Left lobe of liver (tissue), 2 donors: ENCODE measurements at regions not wholly inside any gene's neighbourhood (a gene's known extent, or its start where the extent isn't known, plus 50 kb on each side); places are given as distances from the start of the nearest gene placed in this dataset.
"Not testable (repeated sequence)": the region's sequence is repeated elsewhere in the genome, so short reads cannot be mapped to it uniquely, and the experiment has no call there.

ENCODE experiments used
- ATAC-seq: fragments of 200-7000 bp; cut with Tn5 transposase; one replicate; pipeline ENCODE4 v1.9.1; 2020; ENCODE audit warnings: mild to moderate bottlenecking, moderate library complexity
- DNase-seq: peaks from one replicate; pipeline ENCODE4 v3.0.0-alpha.2; 2020; ENCODE audit warnings: low spot score
- donor health status: DM: no; HTN: no; CAD: no; lungs with moderate emphysema.
- donor health status: DM: no; HTN: yes; CAD: no.

DNA sequence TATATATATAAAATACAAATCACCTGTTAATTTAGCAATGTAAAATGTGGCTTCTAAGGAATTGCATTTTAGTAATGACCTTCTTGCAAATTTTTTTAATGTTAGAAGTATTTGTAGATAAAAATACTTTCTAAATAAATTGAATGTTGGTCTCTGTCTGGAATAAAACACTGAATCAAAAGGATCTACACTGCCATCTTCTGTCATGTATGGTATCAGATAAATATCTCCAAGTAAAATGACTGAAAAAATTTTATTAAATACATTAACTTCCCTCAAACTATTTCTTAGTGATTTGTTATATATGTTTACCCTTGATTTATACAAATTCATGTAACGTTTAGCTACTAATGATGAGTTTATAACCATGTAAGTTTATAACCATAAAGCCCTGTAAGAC lies 2029.3 kb downstream of the MRPL39 start:
- ATAC-seq, result no peak

DNA sequence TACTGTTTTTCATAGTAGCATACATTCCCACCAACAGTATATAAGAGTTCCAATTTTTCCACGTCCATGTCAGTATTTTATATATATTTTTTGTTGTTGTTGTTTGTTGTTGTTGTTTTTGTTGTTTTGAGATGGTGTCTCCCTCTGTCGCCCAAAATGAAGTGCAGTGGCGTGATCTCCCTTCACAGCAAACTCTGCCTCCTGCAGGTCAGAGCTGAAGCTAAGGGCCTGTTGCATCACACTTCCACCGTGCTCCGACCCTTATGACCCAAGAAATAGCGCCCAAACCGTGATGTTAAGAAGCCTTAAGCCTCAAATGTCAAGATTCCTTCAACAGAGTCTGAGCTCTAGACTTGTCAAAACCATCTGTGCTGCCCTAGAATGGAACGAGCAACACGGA lies 2032.3 kb downstream of the MRPL39 start:
- DNase-seq (no peak), ATAC-seq (no peak)

More for the DNA sequence above, 2029.3 kb downstream of the MRPL39 start:
- DNase-seq, result no peak

DNA sequence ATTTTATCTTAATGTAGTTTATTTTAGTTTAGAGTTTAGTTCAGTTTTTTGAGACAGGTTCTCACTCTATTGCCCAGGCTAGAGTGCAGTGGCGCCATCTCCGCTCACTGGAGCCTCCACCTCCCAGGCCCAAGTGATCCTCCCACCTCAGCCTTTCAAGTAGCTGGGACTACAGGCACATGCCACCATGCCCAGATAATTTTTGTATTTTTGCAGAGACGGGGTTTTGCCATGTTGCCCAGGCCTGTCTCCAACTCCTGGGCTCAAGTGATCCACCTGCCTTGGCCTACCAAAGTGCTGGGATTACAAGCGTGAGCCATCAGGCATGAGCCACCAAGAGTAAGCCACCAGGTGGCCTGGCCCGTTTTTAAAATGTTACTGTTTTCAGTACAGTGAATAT lies 2058.4 kb downstream of the MRPL39 start:
- not testable (repeated sequence) for DNase-seq, ATAC-seq

DNA sequence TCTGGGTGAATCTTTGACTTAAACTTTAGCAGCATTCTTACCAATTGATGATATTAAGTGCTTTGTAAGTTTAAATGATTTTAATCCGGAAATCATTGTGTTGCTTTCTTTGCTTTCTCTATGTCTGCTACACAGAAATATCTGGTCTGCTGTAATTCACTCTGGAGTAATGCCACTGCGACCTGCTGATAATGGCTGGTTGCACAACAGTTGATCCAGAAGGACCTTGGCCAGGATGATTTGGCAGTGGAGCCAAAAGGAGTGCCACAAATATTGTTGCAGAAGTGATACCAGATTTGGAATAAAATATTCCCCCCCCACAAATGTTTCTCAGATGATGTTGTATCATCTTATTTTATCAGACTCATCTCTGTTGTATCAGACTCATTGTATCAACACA lies 2063.9 kb downstream of the MRPL39 start:
- ATAC-seq (peak; percentile 98), DNase-seq (peak; percentile 73)

DNA sequence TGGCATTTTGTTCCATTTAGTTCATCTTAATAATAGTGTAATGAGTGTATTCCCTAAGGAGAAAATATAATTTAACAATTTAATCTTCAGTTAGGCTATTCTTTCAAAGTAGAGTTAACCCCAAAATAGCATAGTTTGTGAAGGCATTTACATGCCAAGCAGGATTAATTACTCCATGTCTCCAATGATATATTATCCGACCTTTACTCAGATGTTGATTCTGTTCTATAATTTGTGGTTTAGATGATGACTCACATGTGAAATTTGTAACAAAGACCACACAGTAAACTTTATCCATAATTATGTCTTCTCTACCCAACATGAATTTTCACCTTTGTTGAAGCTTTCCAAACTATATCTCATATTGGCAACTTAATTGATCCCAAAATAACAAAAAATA lies 2065.2 kb downstream of the MRPL39 start:
- ATAC-seq (no peak), DNase-seq (no peak)

DNA sequence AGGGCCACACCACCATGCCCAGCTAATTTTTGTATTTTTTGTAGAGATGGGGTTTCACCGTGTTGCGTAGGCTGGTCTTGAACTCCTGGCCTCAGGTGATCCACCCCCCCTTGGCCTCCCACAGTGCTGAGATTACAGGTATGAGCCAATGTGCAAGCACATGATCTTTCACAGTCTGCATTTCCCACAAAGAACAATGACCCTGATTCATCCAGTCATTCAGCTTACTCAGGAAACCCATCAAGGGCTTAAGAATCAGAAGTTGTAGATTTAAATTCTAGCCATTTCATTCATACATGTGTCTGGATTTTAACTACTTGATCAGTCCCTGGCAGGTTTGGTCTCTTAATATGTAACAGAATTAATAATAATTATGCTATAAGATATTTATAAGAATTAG lies 2065.7 kb downstream of the MRPL39 start:
- ATAC-seq (no peak), DNase-seq (no peak)

DNA sequence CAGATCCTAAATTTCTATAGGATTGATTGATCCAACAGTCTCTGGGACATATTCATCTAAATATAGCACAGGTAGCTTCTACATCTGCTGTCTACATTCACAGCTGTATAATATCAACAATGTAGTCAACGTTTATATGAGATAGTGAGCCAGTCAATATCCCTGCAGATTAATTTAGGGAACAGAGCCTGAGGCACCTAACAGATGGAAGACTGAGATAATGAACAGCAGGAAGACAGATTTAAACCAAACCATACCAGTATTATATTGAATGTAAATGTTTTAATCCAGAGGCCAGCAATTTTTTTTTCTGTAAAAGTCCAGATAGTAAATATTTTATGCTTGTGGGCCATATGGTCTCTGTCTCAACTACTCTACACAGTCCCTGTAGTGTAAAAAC lies 2072.4 kb downstream of the MRPL39 start:
- DNase-seq (no peak), ATAC-seq (no peak)

DNA sequence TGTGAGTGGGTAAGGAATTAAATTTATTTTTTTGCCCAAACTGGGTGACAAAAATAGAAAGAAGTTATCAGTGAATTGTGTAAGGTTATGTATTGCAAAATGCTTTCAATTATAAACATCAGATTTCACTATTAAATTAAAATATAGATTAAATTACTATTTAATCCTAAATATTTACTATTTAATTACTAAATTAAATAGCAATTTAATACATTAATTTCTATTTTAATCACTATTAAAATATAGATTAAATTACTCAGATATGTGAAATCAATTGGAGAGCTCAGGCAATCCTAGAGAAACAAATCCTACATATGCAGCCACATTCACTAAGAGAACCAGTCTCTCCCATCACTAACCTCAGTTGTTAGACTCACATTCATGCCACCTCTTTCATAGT lies 2075.8 kb downstream of the MRPL39 start:
- DNase-seq, result no peak

DNA sequence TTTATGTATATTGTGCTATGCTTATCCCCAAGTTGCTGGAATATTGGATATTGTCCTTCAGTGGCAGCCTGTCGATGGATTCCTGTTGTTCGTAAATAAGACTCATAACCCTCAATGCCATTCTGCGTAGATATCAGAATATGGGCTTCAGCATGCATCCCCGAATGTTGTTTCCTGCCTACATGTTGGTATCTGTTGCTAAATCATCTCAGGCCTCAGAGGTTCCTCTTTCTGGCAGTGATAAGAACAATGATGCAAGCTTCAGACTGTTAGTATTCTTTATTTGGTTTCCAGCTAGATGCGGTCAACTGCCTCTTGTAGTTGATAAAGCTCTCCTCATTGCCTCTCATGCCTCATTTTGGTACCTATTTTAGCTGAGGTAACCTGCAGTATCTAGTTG lies 2082.6 kb downstream of the MRPL39 start:
- no peak for DNase-seq
- no peak for ATAC-seq

More for the DNA sequence above, 2075.8 kb downstream of the MRPL39 start:
- ATAC-seq, result no peak

DNA sequence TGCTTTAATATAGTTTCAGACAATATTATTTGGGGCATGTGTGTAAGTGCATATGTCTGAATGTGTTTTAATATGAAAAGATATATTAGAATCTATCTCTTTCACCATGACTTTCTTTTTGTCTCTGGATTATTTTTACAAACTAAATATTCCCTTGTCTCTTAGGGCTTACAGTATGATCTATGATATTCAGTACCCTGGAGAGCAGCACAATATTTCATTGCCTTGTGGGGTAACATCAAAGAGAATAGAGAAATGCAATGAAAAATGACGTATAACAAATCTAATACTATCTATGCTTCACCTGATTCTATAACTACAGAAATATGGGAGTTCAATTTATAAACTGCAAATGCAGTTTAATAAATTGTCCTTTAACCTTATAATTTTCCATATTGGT lies 2084.5 kb downstream of the MRPL39 start:
- DNase-seq (no peak), ATAC-seq (no peak)

DNA sequence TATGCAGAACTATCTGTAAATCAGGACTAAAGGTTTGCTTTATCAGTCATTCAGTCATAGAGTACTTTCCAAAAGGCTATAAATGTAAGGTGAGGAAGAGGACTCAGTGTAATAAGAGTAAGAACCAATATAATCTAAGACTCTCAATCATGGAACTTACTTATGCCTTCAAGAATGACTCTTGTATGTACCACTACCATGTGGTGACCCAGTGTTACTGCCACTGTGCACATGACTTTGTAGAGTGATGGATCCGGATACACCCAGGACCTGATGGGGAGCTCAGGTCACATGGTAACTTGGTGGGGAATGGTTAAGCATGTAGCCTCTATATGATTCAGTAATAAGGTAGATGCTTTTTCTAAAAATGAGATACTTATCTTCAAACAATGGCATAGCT lies 2099.8 kb downstream of the MRPL39 start:
- DNase-seq (no peak), ATAC-seq (no peak)

DNA sequence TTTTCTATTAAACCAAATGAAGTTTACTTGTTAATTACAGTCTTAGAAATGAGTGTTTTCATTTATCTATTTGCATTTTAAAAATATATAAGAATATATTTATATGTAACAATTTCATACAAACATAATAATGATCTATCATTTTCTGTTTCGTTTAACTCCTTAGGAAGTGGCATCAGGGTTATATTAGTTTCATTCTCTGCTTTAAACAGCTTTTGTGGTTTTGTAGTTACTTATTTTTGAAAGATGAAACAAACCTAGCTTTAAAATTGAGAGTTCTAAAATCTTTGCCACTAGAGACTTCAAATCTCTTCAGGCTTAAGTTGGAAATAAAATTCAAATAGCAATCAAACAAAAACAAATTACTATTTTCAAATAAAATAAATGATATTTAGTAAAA lies 2110.6 kb downstream of the MRPL39 start:
- ATAC-seq (no peak), DNase-seq (no peak)

DNA sequence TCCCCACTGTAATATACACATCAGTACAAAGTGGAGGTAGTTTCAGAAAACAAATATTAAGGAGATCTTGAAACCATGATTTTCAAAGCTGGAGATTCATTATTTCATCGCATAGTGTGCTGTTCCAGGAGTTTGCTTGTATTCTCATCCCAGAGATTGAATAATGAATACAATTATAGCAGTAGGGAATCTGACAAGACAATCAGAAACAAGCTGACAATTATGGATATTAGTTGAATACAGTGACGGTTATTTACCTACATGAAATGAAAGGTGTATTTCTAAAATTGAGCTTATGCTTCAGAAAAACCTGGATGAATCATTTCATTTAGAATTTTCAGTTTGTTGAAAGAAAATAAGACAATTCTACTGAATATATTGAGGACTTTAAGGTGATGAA lies 2119.0 kb downstream of the MRPL39 start:
- ATAC-seq, result no peak

DNA sequence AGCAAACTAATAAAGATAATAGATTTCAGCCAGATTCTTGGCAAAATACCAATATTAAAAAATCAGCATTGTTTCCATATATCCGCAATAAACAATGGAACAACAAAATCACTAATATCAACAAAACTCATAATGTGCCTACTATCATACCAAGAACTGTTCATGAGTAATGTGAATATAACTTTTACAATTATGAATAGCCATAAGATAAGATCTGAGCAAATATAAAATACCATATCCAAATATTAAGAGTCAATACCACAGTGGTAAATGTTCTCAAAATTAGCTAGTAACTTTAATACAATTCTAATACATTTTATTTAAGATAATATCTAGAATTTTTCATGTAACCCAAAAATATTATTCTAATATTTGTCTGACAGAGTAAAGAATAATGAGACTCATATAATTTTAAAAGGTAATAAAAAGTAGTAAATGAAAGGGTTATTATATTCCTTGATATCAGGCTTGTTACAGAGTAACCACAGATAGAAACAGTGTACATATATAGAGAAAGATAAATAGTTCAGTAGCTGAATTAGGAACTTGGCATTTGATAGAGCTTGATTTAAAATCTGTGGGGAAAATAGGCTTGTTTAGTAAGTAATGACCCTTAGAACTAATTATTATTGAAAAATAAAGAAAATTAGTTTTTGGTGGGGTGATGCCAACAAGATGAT lies 2126.6 kb downstream of the MRPL39 start:
- ATAC-seq (no peak), DNase-seq (no peak)

More for the DNA sequence above, 2119.0 kb downstream of the MRPL39 start:
- DNase-seq, result no peak

DNA sequence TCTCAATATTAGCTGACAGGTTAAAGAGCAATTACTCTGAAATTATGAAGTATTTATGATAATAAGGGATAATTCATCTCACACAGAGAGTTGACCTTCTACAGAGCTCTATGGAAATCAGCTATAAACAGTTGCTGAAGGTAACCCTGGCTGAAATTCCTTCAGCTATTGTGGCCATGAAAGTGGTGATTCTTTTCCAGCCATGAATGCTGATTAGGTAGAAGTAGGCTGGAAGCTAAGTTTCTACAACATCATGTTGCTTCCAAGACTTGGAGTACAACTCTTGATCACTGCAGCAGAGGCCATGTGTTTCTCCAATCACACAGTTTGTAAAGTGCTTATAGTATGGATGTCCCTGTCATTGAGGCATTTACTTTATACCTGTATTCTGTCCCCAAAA lies 2128.9 kb downstream of the MRPL39 start:
- DNase-seq, result no peak
- ATAC-seq, result no peak

DNA sequence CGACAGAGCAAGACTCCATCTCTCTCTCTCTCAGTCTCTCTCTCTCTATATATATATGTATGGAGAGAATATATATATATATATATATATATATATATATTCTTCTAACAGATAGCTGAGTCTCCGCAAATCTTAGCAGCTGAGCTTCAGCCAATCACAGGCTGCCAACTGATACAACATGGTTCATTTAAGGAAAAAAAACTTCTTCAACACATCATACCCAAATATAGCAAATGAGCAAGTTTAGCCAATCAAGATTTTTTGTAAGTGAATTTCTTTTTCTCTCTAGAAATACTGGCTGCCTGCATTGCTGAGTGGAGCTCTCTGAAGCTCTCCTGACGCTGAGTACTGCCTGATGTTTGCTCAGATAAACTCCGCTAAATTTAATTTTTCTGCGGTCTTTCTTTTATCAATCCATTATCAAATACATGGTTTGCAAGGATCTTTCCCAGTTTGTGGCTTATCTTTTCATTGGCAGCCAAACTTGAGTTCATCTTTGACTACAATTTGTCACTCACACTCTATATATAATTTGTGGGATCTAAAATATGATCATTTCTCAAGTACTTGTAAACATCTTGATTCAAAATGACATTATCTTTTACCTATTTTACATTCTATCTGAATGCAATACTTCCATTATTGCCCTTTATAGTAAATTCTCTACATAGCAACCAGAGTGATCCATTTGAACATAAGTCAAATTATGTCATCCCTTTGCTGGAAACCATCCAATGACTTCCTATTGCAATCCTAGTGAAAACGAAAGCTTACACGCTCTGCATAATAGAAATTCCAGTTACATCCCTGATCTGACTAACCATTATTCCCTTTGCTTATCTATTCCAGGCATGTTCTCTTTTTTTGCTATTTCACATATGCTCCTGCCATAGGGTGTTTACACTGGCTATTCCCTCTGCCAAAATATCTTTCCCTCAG lies 2131.7 kb downstream of the MRPL39 start:
- DNase-seq (no peak), ATAC-seq (no peak)

DNA sequence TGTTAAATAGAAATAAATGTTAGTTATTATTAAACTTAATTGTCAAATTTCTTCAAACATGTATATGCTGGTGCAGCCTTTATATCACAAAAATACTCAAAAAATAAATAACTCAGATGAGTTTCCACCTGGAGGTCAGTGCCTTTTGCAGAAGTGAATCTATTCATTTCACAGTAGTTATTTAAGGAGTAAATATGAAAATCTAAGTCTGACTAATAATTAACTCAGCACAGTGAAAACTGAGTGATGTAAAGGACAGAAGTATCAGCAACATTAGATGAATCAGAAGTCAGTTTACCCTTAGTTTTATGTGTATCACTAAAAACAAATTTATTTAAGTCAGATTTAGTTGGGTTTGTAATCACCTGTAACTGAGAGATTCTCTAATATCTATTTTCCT lies 2135.4 kb downstream of the MRPL39 start:
- no peak for ATAC-seq

DNA sequence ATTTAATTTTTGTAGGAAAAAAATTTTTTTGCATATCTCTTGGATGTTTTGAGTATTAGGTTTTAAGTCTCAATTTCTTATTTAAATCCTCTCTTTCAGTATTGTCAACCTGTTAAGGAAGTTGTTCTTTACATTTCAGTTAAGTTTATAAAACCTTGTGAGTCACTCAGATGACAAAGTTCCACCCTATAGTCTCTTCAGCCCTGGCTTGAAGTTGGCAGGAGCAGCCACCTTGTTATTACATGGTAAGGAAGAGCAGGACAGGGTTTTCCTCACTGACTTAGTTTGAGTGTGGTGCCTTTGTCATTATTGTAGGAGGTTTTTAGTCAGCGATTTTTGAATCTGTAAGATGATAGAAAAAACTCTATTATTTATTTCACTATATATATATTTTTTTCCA lies 2143.9 kb downstream of the MRPL39 start:
- DNase-seq (no peak), ATAC-seq (no peak)

More for the DNA sequence above, 2135.4 kb downstream of the MRPL39 start:
- no peak for DNase-seq

DNA sequence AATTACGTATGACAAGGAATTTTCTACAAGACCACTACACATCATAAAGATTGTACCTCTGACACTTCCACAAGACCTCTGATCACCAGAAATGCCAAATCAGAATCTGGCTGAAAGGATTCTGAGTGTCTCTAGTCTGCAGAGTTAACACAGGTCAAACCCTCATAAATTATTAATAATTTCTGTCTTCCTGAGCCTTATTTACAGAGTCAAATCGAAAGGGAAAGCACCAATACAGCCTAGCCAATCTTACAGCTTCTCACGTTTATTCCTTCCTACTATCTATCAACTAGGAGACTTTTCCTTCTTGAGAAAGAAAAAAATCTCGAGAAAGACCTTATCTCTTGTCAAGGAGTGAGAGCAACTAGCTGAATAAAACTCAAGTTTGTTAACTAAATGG lies 2151.6 kb downstream of the MRPL39 start:
- no peak for DNase-seq
- no peak for ATAC-seq

DNA sequence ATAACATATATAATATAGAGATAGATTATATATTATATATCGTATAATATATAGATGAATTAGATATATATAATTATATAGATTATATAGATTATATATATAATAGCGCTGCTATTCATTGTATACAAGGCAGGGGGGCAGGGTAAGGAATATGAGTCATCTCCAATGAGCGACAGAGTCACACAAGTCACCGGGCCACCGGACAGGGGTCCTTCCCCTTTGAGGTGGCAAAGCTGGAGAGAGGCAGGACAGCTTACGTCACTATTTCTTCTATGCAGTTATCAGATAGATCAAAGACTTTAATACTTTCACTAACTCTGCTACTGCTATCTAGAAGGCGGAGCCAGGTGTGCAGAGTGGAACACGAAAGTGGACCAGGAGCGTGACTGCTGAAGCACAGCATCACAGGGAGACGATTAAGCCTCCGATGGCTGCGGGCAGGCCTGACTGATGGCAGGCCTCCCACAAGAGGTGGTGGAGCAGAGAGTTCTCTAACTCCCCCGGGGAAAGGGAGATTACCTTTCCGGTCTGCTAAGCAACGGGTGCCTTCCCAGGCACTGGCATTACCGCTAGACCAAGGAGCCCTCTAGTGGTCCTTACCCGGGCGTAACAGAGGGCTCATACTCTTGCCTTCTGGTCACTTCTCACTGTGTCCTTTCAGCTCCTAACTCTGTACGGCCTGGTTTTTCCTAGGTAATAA lies 2154.7 kb downstream of the MRPL39 start:
- ATAC-seq (peak; percentile 81), DNase-seq (no peak)

DNA sequence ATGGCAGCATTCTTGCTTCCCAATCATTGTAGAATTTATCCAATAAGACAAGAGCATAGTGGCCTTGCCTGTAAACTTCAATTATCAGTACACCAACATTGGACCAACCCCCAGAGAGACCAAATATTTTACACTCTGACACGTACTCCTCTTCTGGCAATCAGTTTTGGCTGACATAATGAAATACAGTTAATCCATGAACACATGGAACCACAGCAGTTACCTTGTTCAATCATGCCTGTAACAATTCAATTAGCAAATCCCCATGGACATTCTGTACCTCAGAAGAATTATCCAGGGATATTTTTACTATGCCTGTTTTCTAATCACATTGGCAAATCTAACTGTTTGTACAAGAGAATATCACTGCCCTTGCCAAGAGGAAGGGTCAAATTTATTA lies 2162.0 kb downstream of the MRPL39 start:
- DNase-seq (no peak), ATAC-seq (no peak)

DNA sequence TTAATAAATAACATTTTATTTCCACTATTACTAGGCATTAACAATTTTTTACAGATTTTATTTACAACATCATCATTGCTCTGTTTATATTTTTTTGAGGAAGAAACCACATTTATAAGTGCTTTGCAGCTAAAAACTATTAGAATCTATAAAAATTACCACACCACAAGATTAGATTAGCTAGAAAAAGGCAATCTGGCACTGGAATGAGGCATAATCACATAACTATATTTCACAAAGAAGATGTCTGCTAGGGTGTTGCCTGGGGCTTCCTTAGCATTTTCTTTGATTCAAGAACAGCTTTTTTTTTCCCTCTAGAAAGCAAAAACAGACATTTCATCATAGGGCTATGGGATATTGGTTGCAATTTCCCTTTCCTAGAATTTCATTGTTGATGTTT lies 2169.2 kb downstream of the MRPL39 start:
- ATAC-seq (no peak), DNase-seq (no peak)
